GM23338 (cell line): ENCODE measurements at regions not wholly inside any gene's neighbourhood (a gene's known extent, or its start where the extent isn't known, plus 50 kb on each side); places are given as distances from the start of the nearest gene placed in this dataset.

Experiments used
- ATAC-seq: fragments of 200-7000 bp; cut with Tn5 transposase; 3 replicates; pipeline ENCODE4 v1.9.1; 2020
- DNase-seq: peaks from one replicate; pipeline ENCODE4 v3.0.0-alpha.2; 2015; ENCODE audit warnings: low spot score
- H2AFZ ChIP-seq: fragments of 200-600 bp; sonication (generic); 2 replicates; pipeline ENCODE4 v1.8.0; 2016; ENCODE audit warnings: antibody characterized with exemption, mild to moderate bottlenecking, moderate library complexity
- H3F3A ChIP-seq: fragments of 200-600 bp; sonication (generic); replicated peaks from 2 replicates; pipeline ENCODE4 v1.8.0; 2017; ENCODE audit warnings: antibody characterized with exemption, mixed run types, low read depth
- H3K27ac ChIP-seq: fragments of 200-600 bp; sonication (generic); 2 replicates; pipeline ENCODE4 v1.6.1; 2016; ENCODE audit warnings: low read depth
- H3K27me3 ChIP-seq: fragments of 200-600 bp; sonication (generic); 2 replicates; pipeline ENCODE4 v1.8.0; 2016; ENCODE audit warnings: mild to moderate bottlenecking, mixed run types, moderate library complexity; ENCODE audit not compliant: insufficient read depth
- H3K36me3 ChIP-seq: fragments of 200-600 bp; sonication (generic); 2 replicates; pipeline ENCODE4 v1.8.0; 2016; ENCODE audit warnings: mild to moderate bottlenecking; ENCODE audit not compliant: insufficient read depth
- H3K4me1 ChIP-seq: fragments of 200-600 bp; sonication (generic); 2 replicates; pipeline ENCODE4 v1.8.0; 2016; ENCODE audit warnings: mild to moderate bottlenecking, moderate library complexity; ENCODE audit not compliant: insufficient read depth
- H3K4me2 ChIP-seq: fragments of 200-600 bp; sonication (generic); 2 replicates; pipeline ENCODE4 v1.7.1; 2017; ENCODE audit warnings: mixed run types
- H3K4me3 ChIP-seq: fragments of 200-600 bp; sonication (generic); 2 replicates; pipeline ENCODE4 v1.6.1; 2016; ENCODE audit warnings: mixed run types
- H3K79me2 ChIP-seq: fragments of 200-600 bp; sonication (generic); replicated peaks from 2 replicates; pipeline ENCODE4 v1.8.0; 2017; ENCODE audit warnings: mild to moderate bottlenecking; ENCODE audit not compliant: insufficient read depth
- H3K9me2 ChIP-seq: fragments of 200-600 bp; sonication (generic); 2 replicates; pipeline ENCODE4 v1.8.0; 2017; ENCODE audit not compliant: insufficient read depth
- H4K20me1 ChIP-seq: fragments of 200-600 bp; sonication (generic); replicated peaks from 2 replicates; pipeline ENCODE4 v1.8.0; 2017; ENCODE audit warnings: mild to moderate bottlenecking; ENCODE audit not compliant: insufficient read depth
- H3K27ac Mint-ChIP-seq: 2 replicates; pipeline ENCODE4 v1.8.0; 2020; ENCODE audit warnings: inconsistent platforms, mild to moderate bottlenecking, moderate library complexity, mixed read lengths
- H3K27me3 Mint-ChIP-seq: 3 replicates; pipeline ENCODE4 v1.8.0; 2022; ENCODE audit warnings: low read depth, mild to moderate bottlenecking, moderate library complexity, mixed read lengths, inconsistent platforms; ENCODE audit not compliant: insufficient read depth, poor library complexity
- H3K36me3 Mint-ChIP-seq: 3 replicates; pipeline ENCODE4 v1.8.0; 2021; ENCODE audit warnings: low read depth, mild to moderate bottlenecking, inconsistent platforms, moderate library complexity, mixed read lengths
- H3K4me1 Mint-ChIP-seq: 3 replicates; pipeline ENCODE4 v1.8.0; 2020; ENCODE audit warnings: mild to moderate bottlenecking, inconsistent platforms, mixed read lengths
- H3K4me3 Mint-ChIP-seq: 3 replicates; pipeline ENCODE4 v1.8.0; 2021; ENCODE audit warnings: moderate library complexity, mild to moderate bottlenecking, inconsistent platforms, mixed read lengths
- H3K9me3 Mint-ChIP-seq: 3 replicates; pipeline ENCODE4 v1.8.0; 2020; ENCODE audit warnings: moderate library complexity, mild to moderate bottlenecking, inconsistent platforms, mixed read lengths
- CREB1 ChIP-seq: fragments of 250-450 bp; sonication (Bioruptor Pico); IDR thresholded peaks from 2 replicates; pipeline ENCODE4 v1.5.0; 2020; ENCODE audit warnings: low read depth, mild to moderate bottlenecking, moderate library complexity
- EZH2 ChIP-seq: fragments of 200-600 bp; sonication (generic); IDR thresholded peaks from one replicate; pipeline ENCODE4 v1.8.0; 2017; ENCODE audit warnings: antibody characterized with exemption, mild to moderate bottlenecking, low read depth; ENCODE audit not compliant: unreplicated experiment
- JUNB ChIP-seq: IDR thresholded peaks from one replicate; pipeline ENCODE4 v1.6.1; 2016; ENCODE audit warnings: antibody characterized with exemption; ENCODE audit not compliant: unreplicated experiment
- NANOG ChIP-seq: IDR thresholded peaks from 2 replicates; pipeline ENCODE4 v1.6.1; 2016; ENCODE audit warnings: antibody characterized with exemption, borderline replicate concordance
- STAT1 ChIP-seq: IDR thresholded peaks from one replicate; pipeline ENCODE4 v1.6.1; 2016; ENCODE audit warnings: antibody characterized with exemption; ENCODE audit not compliant: unreplicated experiment
- ZNF331 ChIP-seq: fragments of 250-450 bp; sonication (Bioruptor Pico); IDR thresholded peaks from 2 replicates; pipeline ENCODE4 v1.5.0; 2020; ENCODE audit warnings: low read depth, mild to moderate bottlenecking, moderate library complexity
- TF ChIP-seq, protein P1 (sequence below): fragments of 250-450 bp; sonication (Bioruptor Pico); IDR thresholded peaks from 2 replicates; pipeline ENCODE4 v1.5.0; 2020; ENCODE audit warnings: mild to moderate bottlenecking, moderate library complexity
- TF ChIP-seq, protein P2 (sequence below), 2 experiments: fragments of 200-600 bp in 1 of 2; sonication (generic) in 1 of 2; conservative IDR thresholded peaks; 2 replicates each; pipeline versions ENCODE4 v1.5.1 to v1.6.1; 2016 to 2017; ENCODE audit warnings: antibody characterized with exemption in 2 of 2, low read depth in 2 of 2, mild to moderate bottlenecking in 2 of 2, moderate library complexity in 1 of 2
- TF ChIP-seq, protein P3 (sequence below): IDR thresholded peaks from 2 replicates; pipeline ENCODE4 v1.6.1; 2016; ENCODE audit warnings: antibody characterized with exemption
- TF ChIP-seq, protein P4 (sequence below): IDR thresholded peaks from one replicate; pipeline ENCODE4 v1.6.1; 2018; ENCODE audit warnings: antibody characterized with exemption; ENCODE audit not compliant: unreplicated experiment

DNA sequence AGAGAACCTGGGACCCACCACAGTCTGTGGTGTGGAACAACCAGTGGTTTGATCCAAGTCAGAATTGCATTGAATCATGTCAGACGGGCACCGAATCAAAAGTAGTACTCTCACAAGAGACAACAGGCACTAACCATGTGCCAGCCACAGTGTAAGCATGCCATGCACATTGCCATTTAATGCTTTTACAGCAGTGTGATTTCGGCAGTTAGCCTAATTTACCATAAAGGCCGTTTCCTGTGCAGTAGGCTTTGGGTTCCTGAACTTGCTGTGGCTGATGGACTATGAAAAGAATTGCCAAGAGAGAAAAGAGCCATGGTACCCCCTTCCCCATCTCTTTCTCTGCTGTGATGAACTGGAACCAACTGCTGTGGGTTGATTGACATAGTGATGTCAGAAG is 540.6 kb downstream of the EBF1 start:
- Histone ChIP-seq H3K27ac (no peak overlapping the region), H3K79me2 (no peaks in the 10 kb centered on the region), H3K27me3 (no peaks in the 10 kb centered on the region), H4K20me1 (no peaks in the 10 kb centered on the region), H3F3A (no peaks in the 10 kb centered on the region), H3K36me3 (no peaks in the 10 kb centered on the region), H3K4me2 (no peak overlapping the region), H3K4me3 (no peak overlapping the region), H3K4me1 (no peaks in the 10 kb centered on the region), H3K9me2 (0 out of 2 replicates have a peak, but pooled peaks cover 1% of the 10 kb centered on the region), H2AFZ (no peak overlapping the region)
- Mint-ChIP-seq H3K4me1 (peaks cover 4% of the 10 kb centered on the region), H3K27ac (no peak overlapping the region), H3K27me3 (peaks cover 6% of the 10 kb centered on the region), H3K9me3 (no peaks in the 10 kb centered on the region), H3K36me3 (no peaks in the 10 kb centered on the region), H3K4me3 (no peak overlapping the region)
- no peak for TF ChIP-seq CREB1 (CRISPR knock-in tag)
- no peak for TF ChIP-seq JUNB
- TF ChIP-seq, protein P1, sequence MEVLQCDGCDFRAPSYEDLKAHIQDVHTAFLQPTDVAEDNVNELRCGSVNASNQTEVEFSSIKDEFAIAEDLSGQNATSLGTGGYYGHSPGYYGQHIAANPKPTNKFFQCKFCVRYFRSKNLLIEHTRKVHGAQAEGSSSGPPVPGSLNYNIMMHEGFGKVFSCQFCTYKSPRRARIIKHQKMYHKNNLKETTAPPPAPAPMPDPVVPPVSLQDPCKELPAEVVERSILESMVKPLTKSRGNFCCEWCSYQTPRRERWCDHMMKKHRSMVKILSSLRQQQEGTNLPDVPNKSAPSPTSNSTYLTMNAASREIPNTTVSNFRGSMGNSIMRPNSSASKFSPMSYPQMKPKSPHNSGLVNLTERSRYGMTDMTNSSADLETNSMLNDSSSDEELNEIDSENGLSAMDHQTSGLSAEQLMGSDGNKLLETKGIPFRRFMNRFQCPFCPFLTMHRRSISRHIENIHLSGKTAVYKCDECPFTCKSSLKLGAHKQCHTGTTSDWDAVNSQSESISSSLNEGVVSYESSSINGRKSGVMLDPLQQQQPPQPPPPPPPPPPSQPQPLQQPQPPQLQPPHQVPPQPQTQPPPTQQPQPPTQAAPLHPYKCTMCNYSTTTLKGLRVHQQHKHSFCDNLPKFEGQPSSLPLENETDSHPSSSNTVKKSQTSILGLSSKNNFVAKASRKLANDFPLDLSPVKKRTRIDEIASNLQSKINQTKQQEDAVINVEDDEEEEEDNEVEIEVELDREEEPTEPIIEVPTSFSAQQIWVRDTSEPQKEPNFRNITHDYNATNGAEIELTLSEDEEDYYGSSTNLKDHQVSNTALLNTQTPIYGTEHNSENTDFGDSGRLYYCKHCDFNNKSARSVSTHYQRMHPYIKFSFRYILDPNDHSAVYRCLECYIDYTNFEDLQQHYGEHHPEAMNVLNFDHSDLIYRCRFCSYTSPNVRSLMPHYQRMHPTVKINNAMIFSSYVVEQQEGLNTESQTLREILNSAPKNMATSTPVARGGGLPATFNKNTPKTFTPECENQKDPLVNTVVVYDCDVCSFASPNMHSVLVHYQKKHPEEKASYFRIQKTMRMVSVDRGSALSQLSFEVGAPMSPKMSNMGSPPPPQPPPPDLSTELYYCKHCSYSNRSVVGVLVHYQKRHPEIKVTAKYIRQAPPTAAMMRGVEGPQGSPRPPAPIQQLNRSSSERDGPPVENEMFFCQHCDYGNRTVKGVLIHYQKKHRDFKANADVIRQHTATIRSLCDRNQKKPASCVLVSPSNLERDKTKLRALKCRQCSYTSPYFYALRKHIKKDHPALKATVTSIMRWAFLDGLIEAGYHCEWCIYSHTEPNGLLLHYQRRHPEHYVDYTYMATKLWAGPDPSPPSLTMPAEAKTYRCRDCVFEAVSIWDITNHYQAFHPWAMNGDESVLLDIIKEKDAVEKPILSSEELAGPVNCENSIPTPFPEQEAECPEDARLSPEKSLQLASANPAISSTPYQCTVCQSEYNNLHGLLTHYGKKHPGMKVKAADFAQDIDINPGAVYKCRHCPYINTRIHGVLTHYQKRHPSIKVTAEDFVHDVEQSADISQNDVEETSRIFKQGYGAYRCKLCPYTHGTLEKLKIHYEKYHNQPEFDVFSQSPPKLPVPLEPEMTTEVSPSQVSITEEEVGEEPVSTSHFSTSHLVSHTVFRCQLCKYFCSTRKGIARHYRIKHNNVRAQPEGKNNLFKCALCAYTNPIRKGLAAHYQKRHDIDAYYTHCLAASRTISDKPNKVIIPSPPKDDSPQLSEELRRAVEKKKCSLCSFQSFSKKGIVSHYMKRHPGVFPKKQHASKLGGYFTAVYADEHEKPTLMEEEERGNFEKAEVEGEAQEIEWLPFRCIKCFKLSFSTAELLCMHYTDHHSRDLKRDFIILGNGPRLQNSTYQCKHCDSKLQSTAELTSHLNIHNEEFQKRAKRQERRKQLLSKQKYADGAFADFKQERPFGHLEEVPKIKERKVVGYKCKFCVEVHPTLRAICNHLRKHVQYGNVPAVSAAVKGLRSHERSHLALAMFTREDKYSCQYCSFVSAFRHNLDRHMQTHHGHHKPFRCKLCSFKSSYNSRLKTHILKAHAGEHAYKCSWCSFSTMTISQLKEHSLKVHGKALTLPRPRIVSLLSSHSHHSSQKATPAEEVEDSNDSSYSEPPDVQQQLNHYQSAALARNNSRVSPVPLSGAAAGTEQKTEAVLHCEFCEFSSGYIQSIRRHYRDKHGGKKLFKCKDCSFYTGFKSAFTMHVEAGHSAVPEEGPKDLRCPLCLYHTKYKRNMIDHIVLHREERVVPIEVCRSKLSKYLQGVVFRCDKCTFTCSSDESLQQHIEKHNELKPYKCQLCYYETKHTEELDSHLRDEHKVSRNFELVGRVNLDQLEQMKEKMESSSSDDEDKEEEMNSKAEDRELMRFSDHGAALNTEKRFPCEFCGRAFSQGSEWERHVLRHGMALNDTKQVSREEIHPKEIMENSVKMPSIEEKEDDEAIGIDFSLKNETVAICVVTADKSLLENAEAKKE (CRISPR knock-in tag), result no peak
- no peak for TF ChIP-seq EZH2
- TF ChIP-seq NANOG, result no peak
- TF ChIP-seq, protein P2, sequence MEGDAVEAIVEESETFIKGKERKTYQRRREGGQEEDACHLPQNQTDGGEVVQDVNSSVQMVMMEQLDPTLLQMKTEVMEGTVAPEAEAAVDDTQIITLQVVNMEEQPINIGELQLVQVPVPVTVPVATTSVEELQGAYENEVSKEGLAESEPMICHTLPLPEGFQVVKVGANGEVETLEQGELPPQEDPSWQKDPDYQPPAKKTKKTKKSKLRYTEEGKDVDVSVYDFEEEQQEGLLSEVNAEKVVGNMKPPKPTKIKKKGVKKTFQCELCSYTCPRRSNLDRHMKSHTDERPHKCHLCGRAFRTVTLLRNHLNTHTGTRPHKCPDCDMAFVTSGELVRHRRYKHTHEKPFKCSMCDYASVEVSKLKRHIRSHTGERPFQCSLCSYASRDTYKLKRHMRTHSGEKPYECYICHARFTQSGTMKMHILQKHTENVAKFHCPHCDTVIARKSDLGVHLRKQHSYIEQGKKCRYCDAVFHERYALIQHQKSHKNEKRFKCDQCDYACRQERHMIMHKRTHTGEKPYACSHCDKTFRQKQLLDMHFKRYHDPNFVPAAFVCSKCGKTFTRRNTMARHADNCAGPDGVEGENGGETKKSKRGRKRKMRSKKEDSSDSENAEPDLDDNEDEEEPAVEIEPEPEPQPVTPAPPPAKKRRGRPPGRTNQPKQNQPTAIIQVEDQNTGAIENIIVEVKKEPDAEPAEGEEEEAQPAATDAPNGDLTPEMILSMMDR (conservative IDR thresholded peaks at IDR 0.05; ENCODE audit: low read depth in 2 of 2), result no peak
- no peak for TF ChIP-seq STAT1
- TF ChIP-seq ZNF331 (CRISPR knock-in tag), result no peak
- TF ChIP-seq, protein P3, sequence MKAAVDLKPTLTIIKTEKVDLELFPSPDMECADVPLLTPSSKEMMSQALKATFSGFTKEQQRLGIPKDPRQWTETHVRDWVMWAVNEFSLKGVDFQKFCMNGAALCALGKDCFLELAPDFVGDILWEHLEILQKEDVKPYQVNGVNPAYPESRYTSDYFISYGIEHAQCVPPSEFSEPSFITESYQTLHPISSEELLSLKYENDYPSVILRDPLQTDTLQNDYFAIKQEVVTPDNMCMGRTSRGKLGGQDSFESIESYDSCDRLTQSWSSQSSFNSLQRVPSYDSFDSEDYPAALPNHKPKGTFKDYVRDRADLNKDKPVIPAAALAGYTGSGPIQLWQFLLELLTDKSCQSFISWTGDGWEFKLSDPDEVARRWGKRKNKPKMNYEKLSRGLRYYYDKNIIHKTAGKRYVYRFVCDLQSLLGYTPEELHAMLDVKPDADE, result no peak
- TF ChIP-seq, protein P4, sequence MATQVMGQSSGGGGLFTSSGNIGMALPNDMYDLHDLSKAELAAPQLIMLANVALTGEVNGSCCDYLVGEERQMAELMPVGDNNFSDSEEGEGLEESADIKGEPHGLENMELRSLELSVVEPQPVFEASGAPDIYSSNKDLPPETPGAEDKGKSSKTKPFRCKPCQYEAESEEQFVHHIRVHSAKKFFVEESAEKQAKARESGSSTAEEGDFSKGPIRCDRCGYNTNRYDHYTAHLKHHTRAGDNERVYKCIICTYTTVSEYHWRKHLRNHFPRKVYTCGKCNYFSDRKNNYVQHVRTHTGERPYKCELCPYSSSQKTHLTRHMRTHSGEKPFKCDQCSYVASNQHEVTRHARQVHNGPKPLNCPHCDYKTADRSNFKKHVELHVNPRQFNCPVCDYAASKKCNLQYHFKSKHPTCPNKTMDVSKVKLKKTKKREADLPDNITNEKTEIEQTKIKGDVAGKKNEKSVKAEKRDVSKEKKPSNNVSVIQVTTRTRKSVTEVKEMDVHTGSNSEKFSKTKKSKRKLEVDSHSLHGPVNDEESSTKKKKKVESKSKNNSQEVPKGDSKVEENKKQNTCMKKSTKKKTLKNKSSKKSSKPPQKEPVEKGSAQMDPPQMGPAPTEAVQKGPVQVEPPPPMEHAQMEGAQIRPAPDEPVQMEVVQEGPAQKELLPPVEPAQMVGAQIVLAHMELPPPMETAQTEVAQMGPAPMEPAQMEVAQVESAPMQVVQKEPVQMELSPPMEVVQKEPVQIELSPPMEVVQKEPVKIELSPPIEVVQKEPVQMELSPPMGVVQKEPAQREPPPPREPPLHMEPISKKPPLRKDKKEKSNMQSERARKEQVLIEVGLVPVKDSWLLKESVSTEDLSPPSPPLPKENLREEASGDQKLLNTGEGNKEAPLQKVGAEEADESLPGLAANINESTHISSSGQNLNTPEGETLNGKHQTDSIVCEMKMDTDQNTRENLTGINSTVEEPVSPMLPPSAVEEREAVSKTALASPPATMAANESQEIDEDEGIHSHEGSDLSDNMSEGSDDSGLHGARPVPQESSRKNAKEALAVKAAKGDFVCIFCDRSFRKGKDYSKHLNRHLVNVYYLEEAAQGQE, result no peak
- ATAC-seq, result no peak
- no peak for DNase-seq
